AG09309 (cell line): ENCODE measurements at regions not wholly inside any gene's neighbourhood (a gene's known extent, or its start where the extent isn't known, plus 50 kb on each side); places are given as distances from the start of the nearest gene placed in this dataset.

Source experiments
- DNase-seq: peaks from one replicate; pipeline ENCODE4 v3.0.0-alpha.2; 2010; ENCODE audit warnings: low read depth
- H3K4me3 ChIP-seq: 2 replicates; pipeline ENCODE4 v1.5.1; 2011; ENCODE audit warnings: mild to moderate bottlenecking, low read depth, low read length, moderate library complexity; ENCODE audit not compliant: control insufficient read depth
- CTCF ChIP-seq: IDR thresholded peaks from 2 replicates; pipeline ENCODE4 v1.5.1; 2011; ENCODE audit warnings: mild to moderate bottlenecking, low read depth, low read length, inconsistent platforms; ENCODE audit not compliant: insufficient read depth, control insufficient read depth; ENCODE audit errors: missing control alignments

- no peak overlapping the region for H3K4me3 ChIP-seq
- TF ChIP-seq CTCF: no peak
- no peak for DNase-seq
Measured at GRCh38 chr13:81757348-81757970, 1416.5 kb upstream of the SPRY2 start.

GRCh38 chr13:81745391-81745790 lies 1404.5 kb upstream of the SPRY2 start:
- H3K4me3 ChIP-seq: no peak overlapping the region
- no peak for TF ChIP-seq CTCF

GRCh38 chr13:81738364-81738763 lies 1397.4 kb upstream of the SPRY2 start:
- DNase-seq: no peak
- H3K4me3 ChIP-seq: no peak overlapping the region
- no peak for TF ChIP-seq CTCF

More at GRCh38 chr13:81745391-81745790, 1404.5 kb upstream of the SPRY2 start:
- no peak for DNase-seq

- DNase-seq: no peak
- H3K4me3 ChIP-seq: no peak overlapping the region
Measured at GRCh38 chr13:81726037-81726726, 1385.3 kb upstream of the SPRY2 start.

GRCh38 chr13:81722456-81722855 lies 1381.5 kb upstream of the SPRY2 start:
- TF ChIP-seq CTCF: no peak
- no peak overlapping the region for H3K4me3 ChIP-seq
- DNase-seq: no peak

More at GRCh38 chr13:81726037-81726726, 1385.3 kb upstream of the SPRY2 start:
- no peak for TF ChIP-seq CTCF

GRCh38 chr13:81721400-81721799 lies 1380.5 kb upstream of the SPRY2 start:
- no peak for TF ChIP-seq CTCF
- H3K4me3 ChIP-seq: no peak overlapping the region
- no peak for DNase-seq
